ENCODE measurements at regions not wholly inside any gene's neighbourhood (a gene's known extent, or its start where the extent isn't known, plus 50 kb on each side); places are given as distances from the start of the nearest gene placed in this dataset.

- H3K4me3 ChIP-seq (ENCODE audit: low read depth, low read length), result no peak overlapping the region
- no peak for TF ChIP-seq CTCF (IDR thresholded peaks at IDR 0.05; ENCODE audit: low read depth, low read length, missing control alignments)
- in situ Hi-C loops (cut with HindIII; ENCODE audit: low sequenced_read_pairs), result no loop called here
- DNase-seq (ENCODE audit: low read depth), result no peak
These were observed 339.6 kb upstream of the LRATD1 start for GRCh38 chr2:14292964-14293363.

GRCh38 chr2:14297340-14297739, 335.2 kb upstream of the LRATD1 start:
- no peak for DNase-seq (ENCODE audit: low read depth)
- TF ChIP-seq CTCF (IDR thresholded peaks at IDR 0.05; ENCODE audit: low read depth, low read length, missing control alignments), result no peak
- no peak overlapping the region for H3K4me3 ChIP-seq (ENCODE audit: low read depth, low read length)
- in situ Hi-C loops (cut with HindIII; ENCODE audit: low sequenced_read_pairs), result no loop called here

GRCh38 chr2:14297906-14298305, 334.6 kb upstream of the LRATD1 start:
- in situ Hi-C loops (cut with HindIII; ENCODE audit: low sequenced_read_pairs), result no loop called here
- TF ChIP-seq CTCF (IDR thresholded peaks at IDR 0.05; ENCODE audit: low read depth, low read length, missing control alignments), result no peak
- no peak overlapping the region for H3K4me3 ChIP-seq (ENCODE audit: low read depth, low read length)
- DNase-seq (ENCODE audit: low read depth), result no peak

GRCh38 chr2:14301331-14301730, 331.2 kb upstream of the LRATD1 start:
- H3K4me3 ChIP-seq (ENCODE audit: low read depth, low read length), result no peak overlapping the region
- in situ Hi-C loops (cut with HindIII; ENCODE audit: low sequenced_read_pairs), result no loop called here
- no peak for DNase-seq (ENCODE audit: low read depth)
- TF ChIP-seq CTCF (IDR thresholded peaks at IDR 0.05; ENCODE audit: low read depth, low read length, missing control alignments), result no peak

- no peak overlapping the region for H3K4me3 ChIP-seq (ENCODE audit: low read depth, low read length)
- in situ Hi-C loops (cut with HindIII; ENCODE audit: low sequenced_read_pairs), result no loop called here
- no peak for DNase-seq (ENCODE audit: low read depth)
- no peak for TF ChIP-seq CTCF (IDR thresholded peaks at IDR 0.05; ENCODE audit: low read depth, low read length, missing control alignments)
These were observed 329.0 kb upstream of the LRATD1 start for GRCh38 chr2:14303366-14304115.

GRCh38 chr2:14304326-14304725, 328.2 kb upstream of the LRATD1 start:
- no peak for DNase-seq (ENCODE audit: low read depth)
- in situ Hi-C loops (cut with HindIII; ENCODE audit: low sequenced_read_pairs), result no loop called here
- no peak overlapping the region for H3K4me3 ChIP-seq (ENCODE audit: low read depth, low read length)
- TF ChIP-seq CTCF (IDR thresholded peaks at IDR 0.05; ENCODE audit: low read depth, low read length, missing control alignments), result no peak

All from astrocyte of the cerebellum (primary cell).